Mammary epithelial cell (primary cell): ENCODE measurements at regions not wholly inside any gene's neighbourhood (a gene's known extent, or its start where the extent isn't known, plus 50 kb on each side); places are given as distances from the start of the nearest gene placed in this dataset.

Experiments used
- CTCF ChIP-seq, 2 donors: IDR thresholded peaks in 1 of 2; conservative IDR thresholded peaks in 1 of 2; 2 replicates each; pipeline ENCODE4 v1.5.1; 2011 to 2012; ENCODE audit warnings: inconsistent platforms in 2 of 2, low read length in 2 of 2, mild to moderate bottlenecking in 2 of 2, control low read depth in 1 of 2, low read depth in 1 of 2; ENCODE audit not compliant: insufficient read depth in 1 of 2; ENCODE audit errors: extremely low read depth in 1 of 2
- EZH2 ChIP-seq: IDR thresholded peaks from 2 replicates; pipeline ENCODE4 v1.6.1; 2012; ENCODE audit warnings: low read length, inconsistent platforms, borderline replicate concordance

- TF ChIP-seq CTCF (conservative IDR thresholded peaks at IDR 0.05 in 1 of 2, IDR thresholded peaks at IDR 0.05 in 1 of 2; ENCODE audit: extremely low read depth in 1 of 2, insufficient read depth in 1 of 2, low read depth in 1 of 2, low read length in 2 of 2) (no peak), EZH2 (no peak)
Observed at GRCh38 chr12:65622056-65622455, 202.2 kb upstream of the HMGA2 start.
